ENCODE measurements at regions not wholly inside any gene's neighbourhood (a gene's known extent, or its start where the extent isn't known, plus 50 kb on each side); places are given as distances from the start of the nearest gene placed in this dataset.

DNA sequence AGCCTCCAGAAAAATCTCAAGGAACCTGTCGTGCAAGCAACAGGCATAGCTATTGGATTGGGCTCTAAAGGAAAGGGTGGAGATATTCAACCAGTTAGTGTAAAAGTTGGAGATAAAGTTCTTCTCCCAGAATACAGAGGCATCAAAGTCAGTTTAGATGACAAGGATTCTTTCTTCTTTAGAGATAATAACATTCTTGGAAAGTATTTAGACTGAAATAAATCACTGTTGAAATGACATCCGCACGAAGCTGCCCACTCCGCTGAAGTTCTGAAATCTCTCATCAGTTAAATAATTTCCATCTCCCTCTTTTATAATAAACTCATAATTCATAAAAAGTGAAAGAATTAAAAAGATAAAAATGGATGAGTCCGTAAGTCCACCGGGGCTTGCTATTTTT, 1354.9 kb upstream of the TMEM132C start:
- TF ChIP-seq GATA2 (IDR thresholded peaks at IDR 0.05; ENCODE audit: low read depth, low read length) (no peak), GATA3 (IDR thresholded peaks at IDR 0.05; ENCODE audit: low read depth, low read length) (no peak)

All from SH-SY5Y (cell line).